ENCODE measurements at regions not wholly inside any gene's neighbourhood (a gene's known extent, or its start where the extent isn't known, plus 50 kb on each side); places are given as distances from the start of the nearest gene placed in this dataset.

DNA sequence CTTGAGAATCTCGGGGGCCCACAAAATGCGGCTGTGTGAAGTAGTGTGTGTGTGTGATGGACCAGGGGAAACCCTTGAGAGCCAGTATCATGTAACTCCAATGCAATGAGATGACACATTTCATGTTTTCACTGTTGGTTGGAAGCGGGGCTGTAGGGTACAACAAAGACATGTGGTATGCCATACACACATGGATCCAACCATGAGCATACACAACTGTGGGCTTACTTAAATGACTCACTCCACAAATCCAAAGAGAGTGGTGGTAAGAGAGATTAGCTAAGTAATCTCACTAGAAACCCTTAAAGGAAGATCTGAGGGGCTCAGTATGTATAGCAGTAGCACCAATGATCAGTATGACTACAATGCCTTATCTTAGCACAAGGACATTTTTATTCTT is 225.7 kb downstream of the SIPA1L2 start:
- no peak for DNase-seq

DNA sequence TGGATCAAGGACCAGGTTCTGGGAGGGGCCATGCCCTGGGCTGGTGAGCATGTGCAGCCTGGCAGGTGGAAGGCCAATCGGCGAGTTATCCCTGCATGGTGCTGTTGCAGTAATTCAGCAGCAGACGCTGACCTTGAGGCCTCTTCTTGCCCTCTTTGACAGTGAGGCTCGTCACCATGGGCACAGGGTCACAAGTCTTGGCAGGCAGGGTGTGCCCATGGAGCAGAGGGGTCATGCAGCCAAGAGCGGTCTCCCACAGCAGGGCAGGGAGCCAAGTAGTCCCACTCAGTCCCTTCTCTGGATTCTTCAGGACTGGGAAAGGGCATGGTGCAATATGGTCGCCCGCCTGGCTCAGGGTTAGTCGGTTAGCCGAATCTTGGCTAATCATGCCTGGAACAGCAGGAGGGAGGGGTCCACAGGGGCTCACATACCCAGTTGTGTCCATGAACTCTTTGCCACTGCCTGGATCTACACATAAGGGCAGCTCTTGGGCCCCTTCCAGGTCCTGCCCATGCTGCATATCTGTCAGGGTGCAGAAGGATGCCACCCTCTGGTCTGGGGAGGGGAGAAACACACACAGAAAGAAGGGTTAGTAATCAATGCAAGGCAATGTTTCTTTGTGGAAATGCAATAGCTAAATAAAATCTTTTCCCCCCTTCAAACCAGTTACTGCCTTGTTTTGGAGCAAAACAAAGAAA is 226.8 kb downstream of the SIPA1L2 start:
- DNase-seq = no peak
- in situ Hi-C loops (cut with MboI; ENCODE audit: low pct_unique_long_range_greater_than_20kb, low sequenced_read_pairs) = no loop called here

More for the DNA sequence above, 225.7 kb downstream of the SIPA1L2 start:
- in situ Hi-C loops (cut with MboI; ENCODE audit: low pct_unique_long_range_greater_than_20kb, low sequenced_read_pairs) = no loop called here

DNA sequence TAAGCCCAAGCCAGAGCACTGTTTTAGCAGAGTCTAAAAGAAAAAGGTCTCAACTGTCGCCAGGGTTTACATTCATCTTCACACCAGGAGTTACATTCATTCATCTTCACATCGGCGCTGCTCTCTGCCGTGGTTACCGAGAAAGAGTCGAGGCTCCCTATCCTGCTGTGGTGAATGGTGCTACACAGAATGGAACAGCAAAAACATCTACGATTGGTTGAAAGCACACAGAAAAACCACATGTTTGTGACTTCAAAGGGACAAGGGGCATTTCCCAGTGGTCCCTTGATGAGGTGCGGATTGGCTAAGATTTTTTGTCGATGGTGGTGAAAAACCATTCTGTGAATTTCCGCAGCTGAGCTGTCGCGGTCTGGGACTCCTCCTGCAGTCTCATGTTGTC is 231.1 kb downstream of the SIPA1L2 start:
- no peak for DNase-seq
- in situ Hi-C loops (cut with MboI; ENCODE audit: low pct_unique_long_range_greater_than_20kb, low sequenced_read_pairs) = no loop called here

DNA sequence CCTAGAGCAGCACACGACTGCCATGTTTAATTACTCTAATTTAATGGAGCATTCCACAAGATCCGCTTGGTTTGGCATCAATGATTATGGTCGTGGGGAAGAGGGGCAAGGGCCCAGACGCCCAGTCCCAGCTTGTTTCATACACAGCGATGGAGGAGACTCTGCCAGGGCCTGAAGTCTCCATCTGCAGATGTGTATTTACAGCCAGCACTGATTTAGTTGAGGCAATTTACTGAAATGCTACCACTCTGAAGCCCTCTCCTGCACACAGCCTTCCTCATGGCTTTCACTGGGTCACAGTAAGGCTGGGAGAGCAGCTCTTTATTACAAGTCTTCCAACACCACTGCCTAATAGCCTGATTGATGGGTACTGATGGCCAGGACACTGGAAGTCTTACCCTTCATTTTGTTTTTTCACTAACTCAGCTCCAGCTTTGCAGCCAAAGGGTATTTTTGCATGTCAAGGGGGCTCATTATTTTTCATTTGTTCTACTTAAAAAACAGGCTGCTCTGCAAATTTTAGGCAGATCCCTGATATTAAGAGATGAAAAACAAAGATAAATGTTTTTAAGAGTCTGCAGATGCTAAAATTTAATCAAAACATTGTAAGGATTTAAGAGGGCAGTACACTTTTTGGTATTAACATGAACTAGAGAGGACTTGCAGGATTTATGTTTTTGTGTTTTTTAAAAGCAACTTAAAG is 236.3 kb downstream of the SIPA1L2 start:
- in situ Hi-C loops (cut with MboI; ENCODE audit: low pct_unique_long_range_greater_than_20kb, low sequenced_read_pairs) = no loop called here
- no peak for DNase-seq

DNA sequence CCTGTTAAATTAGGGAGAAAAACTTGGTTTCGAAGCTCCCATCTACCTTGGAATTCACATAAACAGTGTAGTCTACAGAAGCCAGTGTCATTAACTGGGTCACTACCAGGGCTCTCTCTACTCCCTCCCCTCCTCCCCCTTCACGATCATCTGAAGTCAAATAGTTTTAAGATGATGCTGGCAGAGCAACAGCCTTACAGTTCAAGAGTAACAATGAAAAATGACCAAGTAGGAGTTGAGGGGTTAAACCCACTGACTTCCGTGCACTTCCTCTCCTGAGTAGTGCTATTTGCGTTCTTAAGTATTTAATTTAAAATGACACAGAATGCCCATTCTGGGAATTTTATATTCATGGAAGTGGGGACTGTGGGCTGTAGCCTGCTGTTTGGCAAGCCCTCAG is 236.9 kb downstream of the SIPA1L2 start:
- in situ Hi-C loops (cut with MboI; ENCODE audit: low pct_unique_long_range_greater_than_20kb, low sequenced_read_pairs) = no loop called here

DNA sequence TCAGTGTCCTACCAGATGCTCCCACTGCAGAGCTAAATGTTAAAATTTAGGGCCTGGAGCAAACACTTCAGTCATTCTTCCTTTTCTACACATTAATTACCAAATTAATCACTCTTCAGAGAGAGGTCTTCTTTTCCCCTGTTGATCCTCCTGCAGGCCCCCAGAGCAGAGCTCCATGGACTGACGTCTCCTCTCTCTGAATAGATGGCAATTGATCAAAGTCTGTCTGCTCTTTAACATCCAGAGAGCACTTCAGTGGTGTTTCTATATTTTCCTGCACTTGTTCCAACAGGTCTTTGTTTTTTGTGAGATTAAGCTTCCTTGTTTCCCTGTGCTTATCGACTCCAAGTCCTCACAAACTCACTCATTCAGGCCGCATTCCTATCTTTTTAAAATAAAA is 239.3 kb downstream of the SIPA1L2 start:
- no peak for DNase-seq
- in situ Hi-C loops (cut with MboI; ENCODE audit: low pct_unique_long_range_greater_than_20kb, low sequenced_read_pairs) = no loop called here

More for the DNA sequence above, 236.9 kb downstream of the SIPA1L2 start:
- no peak for DNase-seq

DNA sequence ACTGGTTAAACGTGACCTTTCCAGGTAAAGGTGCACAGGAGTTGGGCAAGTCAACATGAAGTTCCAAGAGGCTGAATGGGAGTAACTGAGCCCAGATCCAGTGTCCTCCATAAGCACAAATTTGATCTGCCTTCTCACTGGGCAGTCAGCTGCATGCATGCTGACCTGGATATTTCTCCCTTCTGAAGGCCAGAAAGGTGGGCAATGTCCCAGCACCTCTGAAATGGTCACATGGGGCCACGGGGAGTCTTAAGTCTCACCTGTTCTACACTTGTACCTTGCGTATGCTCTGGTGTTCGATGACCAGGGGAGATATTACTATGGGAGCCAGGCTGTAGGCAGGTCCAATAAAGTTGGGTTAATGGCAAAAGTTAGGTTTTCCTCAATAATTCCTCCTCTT is 240.2 kb downstream of the SIPA1L2 start:
- in situ Hi-C loops (cut with MboI; ENCODE audit: low pct_unique_long_range_greater_than_20kb, low sequenced_read_pairs) = no loop called here

DNA sequence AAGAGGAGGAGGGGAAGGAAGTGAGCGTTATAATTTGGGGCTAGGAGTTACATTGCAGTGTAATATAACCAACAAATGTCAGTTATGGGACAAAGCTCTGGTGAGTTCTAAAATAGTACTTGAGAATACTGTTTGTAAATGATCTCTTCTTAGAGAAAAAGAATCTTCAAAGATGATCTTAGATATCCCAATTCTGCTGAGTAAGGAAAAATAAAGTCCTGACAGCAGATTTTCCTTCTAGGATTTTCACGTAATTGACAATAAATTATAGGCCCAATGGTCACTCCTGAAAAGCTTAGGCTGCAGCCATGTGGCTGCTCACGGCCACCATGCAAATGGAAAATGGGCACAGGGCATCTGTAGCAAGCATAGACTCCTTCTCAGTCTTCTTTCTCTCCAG is 241.6 kb downstream of the SIPA1L2 start:
- no peak for DNase-seq
- in situ Hi-C loops (cut with MboI; ENCODE audit: low pct_unique_long_range_greater_than_20kb, low sequenced_read_pairs) = no loop called here

More for the DNA sequence above, 240.2 kb downstream of the SIPA1L2 start:
- no peak for DNase-seq

DNA sequence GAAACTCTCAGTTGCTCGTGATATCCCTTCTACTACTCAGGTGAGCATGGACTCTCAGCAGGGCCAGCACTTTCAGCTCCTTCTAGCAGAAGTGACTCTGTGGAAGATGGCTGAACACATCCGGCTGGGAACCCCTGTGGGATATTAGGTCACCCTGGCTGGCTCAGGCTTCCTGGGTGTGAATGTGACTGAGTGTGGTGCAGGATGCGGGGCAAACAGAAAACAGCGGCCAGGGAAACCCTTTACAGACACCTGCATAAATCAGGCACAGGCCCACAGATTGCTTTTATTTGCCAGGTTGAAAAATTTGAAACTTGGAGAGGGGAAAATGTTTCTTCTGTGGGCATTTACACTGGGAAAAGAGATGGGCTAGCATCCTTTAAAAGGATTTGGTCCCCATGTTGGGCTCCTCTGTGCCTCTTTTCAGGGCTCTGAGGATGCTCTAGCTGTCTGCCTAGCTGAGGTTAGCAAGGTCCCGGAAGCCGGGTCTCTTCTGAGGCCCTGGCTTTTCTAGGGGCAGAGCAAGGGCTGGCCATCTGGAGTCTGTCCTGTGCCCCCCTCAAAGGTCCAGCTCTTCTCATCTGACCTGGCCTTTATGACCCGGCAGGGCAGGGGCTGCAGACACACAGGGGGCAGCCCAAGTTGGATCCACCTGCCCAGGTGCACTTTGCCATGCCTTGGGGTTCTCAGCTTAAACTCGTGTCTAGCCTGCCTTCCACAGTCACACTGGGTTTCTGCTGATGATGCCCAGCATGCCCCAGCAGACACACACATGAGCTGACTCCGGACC is 243.0 kb downstream of the SIPA1L2 start:
- DNase-seq = no peak
- in situ Hi-C loops (cut with MboI; ENCODE audit: low pct_unique_long_range_greater_than_20kb, low sequenced_read_pairs) = no loop called here

DNA sequence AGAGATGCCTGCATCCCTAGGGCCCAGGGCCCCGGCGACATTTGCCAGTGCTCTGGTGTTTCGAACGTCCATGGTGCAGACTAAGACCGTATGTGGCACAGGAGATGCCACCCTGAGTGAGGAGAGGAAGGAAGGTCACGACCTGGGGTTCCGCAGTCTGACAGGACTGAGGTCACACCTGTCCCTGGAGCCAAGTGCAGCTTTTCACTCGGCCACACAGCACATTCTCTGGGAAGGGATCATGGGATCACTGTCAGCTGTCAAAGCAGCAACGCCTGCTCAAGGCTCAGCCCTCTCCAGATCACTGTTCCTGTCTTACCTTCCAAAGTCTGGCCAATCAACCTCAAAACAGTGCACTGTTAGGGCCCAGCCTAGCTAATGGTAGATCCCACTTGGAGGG is 243.6 kb downstream of the SIPA1L2 start:
- in situ Hi-C loops (cut with MboI; ENCODE audit: low pct_unique_long_range_greater_than_20kb, low sequenced_read_pairs) = no loop called here
- no peak for DNase-seq

DNA sequence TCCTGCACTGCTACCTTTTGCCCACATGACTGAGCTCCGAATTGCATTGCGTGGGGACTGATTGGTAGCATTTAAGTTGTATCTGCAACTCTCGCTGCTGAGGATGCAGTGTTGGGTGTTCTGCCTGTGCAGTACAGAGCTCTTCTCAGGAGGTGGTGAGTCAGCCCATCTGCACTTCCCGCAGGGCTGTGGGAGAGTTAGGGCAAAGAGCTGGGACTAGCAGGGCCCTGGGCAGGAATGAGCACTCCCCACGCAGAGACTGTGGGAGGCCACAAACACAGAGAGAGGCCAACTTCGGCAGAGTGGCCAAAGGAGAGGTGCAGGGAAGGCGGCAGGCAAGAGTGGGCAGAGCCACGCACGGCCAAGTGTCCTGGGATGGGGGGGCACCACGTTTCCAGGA is 244.7 kb downstream of the SIPA1L2 start:
- no peak for DNase-seq
- in situ Hi-C loops (cut with MboI; ENCODE audit: low pct_unique_long_range_greater_than_20kb, low sequenced_read_pairs) = no loop called here

DNA sequence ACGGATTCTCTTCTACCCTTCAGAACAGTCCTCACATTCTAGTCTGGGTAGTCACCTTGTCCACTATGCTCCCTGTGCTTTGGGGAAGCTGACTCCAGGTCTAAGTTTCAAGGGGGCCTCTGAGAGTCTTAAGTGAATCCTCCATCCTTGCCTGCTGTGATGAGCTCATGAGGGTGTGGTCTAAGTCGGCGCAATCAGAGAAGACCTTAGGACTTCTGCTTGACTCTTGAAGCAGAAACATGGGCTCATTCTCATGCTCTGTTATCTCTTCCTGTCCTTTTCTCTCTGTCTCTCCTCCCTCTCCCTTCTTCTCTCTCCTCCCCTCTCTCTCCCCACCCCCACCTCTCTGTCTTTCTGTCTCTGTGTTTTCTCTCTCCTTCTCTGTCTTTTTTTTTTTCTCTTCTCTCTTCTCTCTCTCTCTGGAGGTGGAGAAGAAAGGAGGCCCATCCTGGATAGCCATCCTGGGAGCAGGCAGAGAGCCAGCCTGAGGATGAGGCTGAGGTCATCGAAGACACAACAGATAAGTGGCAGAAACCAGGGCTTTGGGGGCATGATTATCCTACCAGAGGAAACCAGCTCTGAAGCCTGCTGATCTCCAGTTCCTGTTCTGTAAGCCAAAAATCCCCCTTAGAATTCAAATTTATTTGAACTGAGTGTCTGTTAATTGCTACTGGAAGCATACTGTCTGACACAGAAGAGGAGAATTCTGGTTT is 245.6 kb downstream of the SIPA1L2 start:
- no peak for DNase-seq
- in situ Hi-C loops (cut with MboI; ENCODE audit: low pct_unique_long_range_greater_than_20kb, low sequenced_read_pairs) = no loop called here

DNA sequence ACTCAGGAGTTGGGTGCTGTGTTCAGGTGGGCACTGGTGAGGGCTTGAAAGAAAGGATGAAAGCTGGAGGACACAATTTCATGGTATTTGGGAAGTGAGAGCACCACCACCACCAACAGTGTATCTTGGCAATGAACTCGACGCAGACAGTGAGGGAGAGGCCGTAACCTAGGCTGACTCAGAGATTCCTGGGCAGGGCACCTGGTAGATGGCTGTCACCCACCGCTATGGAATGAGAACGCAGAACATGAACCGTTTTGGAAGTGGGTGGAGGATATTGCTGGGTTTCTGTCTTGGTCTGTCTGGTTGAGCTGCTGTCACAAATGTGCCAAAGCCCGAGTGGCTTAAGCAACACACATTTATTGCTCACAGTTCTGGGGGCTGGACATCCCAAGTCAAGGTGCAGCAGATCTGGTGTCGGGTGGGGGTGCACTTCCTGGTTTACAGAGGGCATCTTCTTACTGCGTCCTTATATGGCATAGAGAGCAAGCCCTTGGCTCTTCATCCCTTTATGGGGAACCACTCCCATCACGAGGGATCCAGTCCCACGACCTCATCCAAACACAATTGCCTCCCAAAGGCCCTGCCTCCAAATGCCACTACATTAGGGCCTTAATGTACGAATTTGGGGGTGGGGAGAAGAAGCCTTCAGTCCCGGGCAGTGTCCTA is 246.3 kb downstream of the SIPA1L2 start:
- in situ Hi-C loops (cut with MboI; ENCODE audit: low pct_unique_long_range_greater_than_20kb, low sequenced_read_pairs) = no loop called here
- no peak for DNase-seq

DNA sequence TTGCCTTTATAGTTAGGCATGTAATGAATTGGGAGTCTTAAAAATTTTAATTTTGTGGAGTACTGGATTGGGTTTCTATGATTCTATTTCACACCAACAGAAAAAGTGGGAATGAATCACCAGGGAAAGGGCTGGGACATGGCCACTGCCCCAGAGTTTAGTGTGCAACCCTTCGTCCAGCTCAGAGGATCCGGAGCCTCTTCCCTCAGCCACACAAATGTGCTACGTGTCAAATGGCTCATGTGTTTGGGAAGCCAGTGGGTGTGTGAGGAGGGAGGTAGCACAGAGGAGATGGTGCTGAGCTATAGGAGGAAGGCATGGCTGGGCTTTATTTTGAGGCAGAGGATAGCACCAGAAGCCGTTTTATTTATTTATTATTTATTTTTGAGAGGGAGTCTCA is 247.3 kb downstream of the SIPA1L2 start:
- in situ Hi-C loops (cut with MboI; ENCODE audit: low pct_unique_long_range_greater_than_20kb, low sequenced_read_pairs) = no loop called here
- no peak for DNase-seq

DNA sequence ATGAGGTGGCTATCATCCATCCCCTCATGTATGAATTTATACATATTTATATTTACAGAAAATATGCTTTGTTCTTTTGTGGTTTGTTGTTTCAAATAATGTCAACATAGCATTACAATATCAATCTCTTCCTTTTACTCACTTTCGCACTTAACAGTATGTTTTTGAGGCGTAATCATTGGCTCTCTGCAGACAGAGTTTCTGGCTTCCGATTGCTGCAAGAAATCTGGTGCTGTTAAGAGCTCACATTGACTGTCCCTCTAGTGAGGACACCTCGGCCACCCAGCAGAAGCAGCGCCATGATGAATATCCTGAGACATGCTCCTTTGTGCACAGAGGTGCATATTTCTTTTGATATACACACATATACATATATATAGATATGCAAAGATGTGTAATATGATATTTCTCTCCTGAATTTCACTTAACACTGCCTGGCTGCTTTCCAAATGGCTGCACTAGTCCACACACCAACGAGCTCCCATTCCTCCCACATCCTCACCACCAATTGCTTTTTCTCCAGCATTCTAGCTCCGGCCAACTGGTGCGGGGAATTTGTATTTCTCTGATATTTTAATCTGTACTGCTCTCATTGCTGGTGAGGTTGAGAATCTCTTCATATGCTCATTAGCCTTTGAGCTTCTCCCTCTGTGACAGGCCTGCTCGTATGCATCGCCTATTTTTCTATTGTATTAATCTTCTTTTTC is 248.4 kb downstream of the SIPA1L2 start:
- DNase-seq = no peak
- in situ Hi-C loops (cut with MboI; ENCODE audit: low pct_unique_long_range_greater_than_20kb, low sequenced_read_pairs) = no loop called here

DNA sequence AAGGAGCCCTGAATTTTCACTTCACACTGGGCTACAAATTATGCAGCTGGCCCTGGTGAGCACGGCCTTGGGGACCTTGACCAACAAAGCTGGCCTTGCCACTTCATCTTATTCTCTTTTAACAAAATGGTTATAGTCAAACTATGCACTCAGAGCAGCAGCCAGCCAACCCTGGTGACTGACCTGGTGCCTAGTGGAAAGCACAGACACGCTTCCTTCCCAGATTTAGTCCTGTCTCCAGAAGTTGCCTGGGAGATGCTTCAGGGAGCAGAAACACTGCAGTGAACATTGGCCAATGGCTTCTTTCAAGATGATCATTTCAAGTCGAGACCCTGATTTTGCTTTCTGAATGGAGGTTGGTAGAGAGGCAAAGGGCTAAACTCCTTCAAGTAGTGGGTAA is 249.3 kb downstream of the SIPA1L2 start:
- no peak for DNase-seq

DNA sequence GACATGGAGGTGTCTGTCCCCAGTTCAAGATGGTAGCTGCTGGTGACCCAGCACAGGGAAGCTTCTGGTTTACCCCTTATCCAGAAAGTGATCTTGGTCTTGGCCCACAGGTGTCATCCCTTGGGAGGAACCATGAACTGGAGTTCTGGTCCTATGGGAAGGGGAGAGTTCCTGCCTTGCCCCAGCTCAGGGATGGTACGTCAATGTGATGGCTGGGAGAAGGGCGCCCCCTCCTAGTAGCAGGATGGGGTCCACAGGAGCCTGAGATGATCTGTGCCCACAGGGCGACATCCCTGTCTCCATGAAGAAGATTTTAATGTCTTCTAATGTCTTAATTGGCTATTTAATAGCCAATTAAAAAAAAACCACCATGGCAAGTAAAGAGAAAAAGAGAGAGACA is 249.8 kb downstream of the SIPA1L2 start:
- in situ Hi-C loops (cut with MboI; ENCODE audit: low pct_unique_long_range_greater_than_20kb, low sequenced_read_pairs) = no loop called here
- DNase-seq = no peak

More for the DNA sequence above, 249.3 kb downstream of the SIPA1L2 start:
- in situ Hi-C loops (cut with MboI; ENCODE audit: low pct_unique_long_range_greater_than_20kb, low sequenced_read_pairs) = no loop called here

DNA sequence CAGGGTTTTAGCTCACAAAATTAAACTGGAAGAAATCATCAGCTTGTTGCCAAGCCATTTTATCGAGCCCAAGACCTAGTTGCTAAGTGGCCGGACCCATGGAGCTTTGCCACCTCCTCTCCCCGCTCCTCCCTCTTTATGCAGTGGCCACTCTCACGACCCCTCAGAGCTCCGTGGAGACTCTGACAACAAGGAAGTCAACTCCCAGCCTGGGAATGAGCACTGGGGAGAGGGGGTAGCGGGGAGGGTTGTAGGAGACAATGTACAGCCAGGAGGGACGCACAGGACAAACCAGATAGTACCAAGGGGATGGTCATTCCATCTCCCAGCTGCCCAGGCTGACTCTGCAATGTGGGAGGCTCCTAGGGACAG is 250.9 kb downstream of the SIPA1L2 start:
- DNase-seq = no peak
- in situ Hi-C loops (cut with MboI; ENCODE audit: low pct_unique_long_range_greater_than_20kb, low sequenced_read_pairs) = no loop called here

All from KBM-7 (cell line).